ENCODE measurements at regions not wholly inside any gene's neighbourhood (a gene's known extent, or its start where the extent isn't known, plus 50 kb on each side); places are given as distances from the start of the nearest gene placed in this dataset.

- TF ChIP-seq CTCF (IDR thresholded peaks at IDR 0.05) (no peak), ZFX (IDR thresholded peaks at IDR 0.05; ENCODE audit: borderline replicate concordance) (no peak)
These were observed 871.2 kb upstream of the NR2F2 start for GRCh38 chr15:95459273-95459672.

All from 22Rv1 (cell line).